ENCODE measurements at regions not wholly inside any gene's neighbourhood (a gene's known extent, or its start where the extent isn't known, plus 50 kb on each side); places are given as distances from the start of the nearest gene placed in this dataset.

GRCh38 chr16:17050468-17050867 is 420.3 kb downstream of the XYLT1 start:
- no peak for DNase-seq (ENCODE audit: low read depth, low spot score)
